ENCODE measurements at regions not wholly inside any gene's neighbourhood (a gene's known extent, or its start where the extent isn't known, plus 50 kb on each side); places are given as distances from the start of the nearest gene placed in this dataset.
"Not testable (repeated sequence)": the region's sequence is repeated elsewhere in the genome, so short reads cannot be mapped to it uniquely, and the experiment has no call there.

- no peak for DNase-seq
Observed at GRCh38 chr6:53446151-53446550, 97.4 kb upstream of the ELOVL5 start.

GRCh38 chr6:53441761-53442160, 93.0 kb upstream of the ELOVL5 start:
- no peak for DNase-seq

GRCh38 chr6:53441035-53441493, 92.3 kb upstream of the ELOVL5 start:
- no peak for DNase-seq

- DNase-seq = no peak
Observed at GRCh38 chr6:53440336-53440945, 91.7 kb upstream of the ELOVL5 start.

- no peak for DNase-seq
Observed at GRCh38 chr6:53439556-53439955, 90.8 kb upstream of the ELOVL5 start.

GRCh38 chr6:53437557-53438202, 88.9 kb upstream of the ELOVL5 start:
- DNase-seq = peak; percentile 66

- no peak for DNase-seq
Observed at GRCh38 chr6:53436526-53437303, 88.0 kb upstream of the ELOVL5 start.

- DNase-seq = no peak
Observed at GRCh38 chr6:53433951-53434285, 85.2 kb upstream of the ELOVL5 start.

GRCh38 chr6:53433261-53433950, 84.7 kb upstream of the ELOVL5 start:
- no peak for DNase-seq

- DNase-seq = peak; percentile 54
Observed at GRCh38 chr6:53432318-53433161, 83.8 kb upstream of the ELOVL5 start.

GRCh38 chr6:53431704-53432103, 83.0 kb upstream of the ELOVL5 start:
- no peak for DNase-seq

- no peak for DNase-seq
Observed at GRCh38 chr6:53429401-53429800, 80.7 kb upstream of the ELOVL5 start.

GRCh38 chr6:53428886-53429285, 80.1 kb upstream of the ELOVL5 start:
- DNase-seq = no peak

GRCh38 chr6:53426667-53427270, 78.0 kb upstream of the ELOVL5 start:
- no peak for DNase-seq

GRCh38 chr6:53426117-53426516, 77.4 kb upstream of the ELOVL5 start:
- no peak for DNase-seq

GRCh38 chr6:53424976-53425718, 76.4 kb upstream of the ELOVL5 start:
- DNase-seq = no peak

- DNase-seq = no peak
Observed at GRCh38 chr6:53424300-53424699, 75.5 kb upstream of the ELOVL5 start.

- not testable (repeated sequence) for DNase-seq
Observed at GRCh38 chr6:53423560-53423959, 74.8 kb upstream of the ELOVL5 start.

GRCh38 chr6:53419026-53419425, 70.3 kb upstream of the ELOVL5 start:
- no peak for DNase-seq

- no peak for DNase-seq
Observed at GRCh38 chr6:53418288-53418687, 69.5 kb upstream of the ELOVL5 start.

- no peak for DNase-seq
Observed at GRCh38 chr6:53417141-53417540, 68.4 kb upstream of the ELOVL5 start.
